GM21825 (cell line): ENCODE measurements at regions not wholly inside any gene's neighbourhood (a gene's known extent, or its start where the extent isn't known, plus 50 kb on each side); places are given as distances from the start of the nearest gene placed in this dataset.
"Not testable (repeated sequence)": the region's sequence is repeated elsewhere in the genome, so short reads cannot be mapped to it uniquely, and the experiment has no call there.

Source experiments
- ATAC-seq: cut with Tn5 transposase; IDR thresholded peaks from one replicate; pipeline ENCODE4 v1.9.1; 2021; ENCODE audit warnings: mild to moderate bottlenecking, moderate library complexity; ENCODE audit not compliant: unreplicated experiment

DNA sequence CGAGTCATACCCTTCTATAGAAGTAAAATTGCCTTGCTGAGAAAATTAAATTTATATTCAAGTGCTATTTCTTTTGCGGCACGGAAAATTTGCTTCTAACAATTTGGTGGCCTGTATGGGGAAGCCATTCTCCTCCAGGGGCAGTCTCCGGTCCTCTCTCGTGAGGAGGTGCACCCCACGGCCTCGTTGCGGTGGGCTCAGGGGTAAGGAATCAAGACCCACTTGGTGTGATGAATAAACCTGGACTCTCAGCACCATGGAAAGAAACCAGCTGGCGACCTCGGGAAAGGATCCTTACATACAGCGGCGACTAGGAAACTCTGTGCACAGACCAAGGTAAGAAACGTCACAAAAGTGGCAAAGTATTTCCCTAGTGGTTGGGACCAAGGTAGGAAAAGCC lies 252.9 kb downstream of the DPY19L2 start:
- ATAC-seq: no peak

DNA sequence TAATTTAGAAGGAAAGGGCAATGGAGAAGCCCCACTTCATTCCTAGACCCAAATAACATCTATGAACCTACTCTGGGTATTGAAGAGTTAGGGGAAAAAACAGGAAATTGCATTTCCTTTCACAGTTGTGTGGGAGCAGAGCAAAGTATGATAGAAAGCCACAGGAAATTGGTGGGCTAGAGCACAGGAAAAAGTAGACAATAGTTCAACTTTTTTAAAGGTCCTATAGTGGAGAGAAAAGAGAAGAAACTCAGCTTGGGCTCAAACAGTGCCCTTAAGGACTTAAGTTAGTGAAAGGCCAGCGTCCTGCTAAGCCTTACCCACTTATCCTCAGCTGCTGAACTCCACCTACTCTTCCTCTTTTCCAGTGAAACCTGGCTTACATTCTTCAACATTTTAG lies 258.1 kb downstream of the DPY19L2 start:
- no peak for ATAC-seq

DNA sequence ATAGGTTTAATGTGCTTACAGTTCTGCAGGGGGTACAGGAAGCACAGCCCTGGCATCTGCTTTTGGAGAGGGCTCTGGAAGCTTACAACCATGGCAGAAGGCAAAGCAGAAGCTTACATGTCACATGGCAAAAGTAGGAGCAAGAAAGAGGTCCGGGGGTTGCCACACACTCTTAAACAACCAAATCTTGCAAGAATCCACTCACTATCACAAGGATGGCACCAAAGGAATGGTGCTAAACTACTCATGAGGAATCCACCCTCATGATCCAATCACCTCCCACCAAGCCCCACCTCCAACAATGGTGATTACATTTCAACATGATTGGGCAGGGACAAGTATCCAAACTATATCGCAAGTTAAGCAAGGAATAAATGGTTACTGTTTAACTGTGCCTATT lies 255.8 kb upstream of the AVPR1A start:
- no peak for ATAC-seq

DNA sequence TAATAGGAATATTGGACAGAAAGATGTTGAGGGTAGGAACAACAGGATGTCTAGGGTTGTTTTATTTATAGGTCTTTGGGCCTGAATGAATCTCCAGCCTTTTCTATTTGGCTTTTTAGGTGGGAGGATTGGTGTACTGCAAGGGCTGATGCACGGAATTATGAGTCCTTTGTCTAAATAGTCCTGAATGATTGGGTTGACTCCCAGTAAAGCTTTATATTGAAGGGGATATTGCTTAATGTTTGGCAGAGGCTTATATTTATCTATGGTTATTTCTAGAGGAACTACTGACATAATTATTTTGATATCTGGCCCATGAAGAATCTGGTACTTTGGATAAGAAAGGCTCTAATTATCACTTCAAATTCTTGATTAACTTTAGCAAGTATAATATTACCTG lies 253.6 kb upstream of the AVPR1A start:
- ATAC-seq: no peak

DNA sequence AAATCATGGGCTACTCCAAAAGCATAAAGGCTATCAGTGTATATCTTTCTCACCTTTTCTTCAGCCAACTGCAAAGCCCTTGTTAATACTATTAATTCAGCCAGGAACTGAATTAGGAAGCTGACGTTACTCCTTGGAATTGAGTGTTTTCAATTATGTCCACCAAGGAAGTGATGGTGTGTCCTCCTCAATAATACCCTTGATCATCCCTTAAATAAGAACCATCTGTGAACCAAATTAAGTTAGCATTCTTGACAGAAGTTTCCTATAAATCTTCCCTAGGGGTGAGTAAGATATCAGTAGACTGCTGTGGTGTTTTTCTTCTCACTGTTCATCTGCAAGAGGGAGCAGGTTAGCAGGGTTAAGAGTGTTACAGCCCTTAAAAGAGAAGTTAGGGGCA lies 252.3 kb upstream of the AVPR1A start:
- no peak for ATAC-seq

DNA sequence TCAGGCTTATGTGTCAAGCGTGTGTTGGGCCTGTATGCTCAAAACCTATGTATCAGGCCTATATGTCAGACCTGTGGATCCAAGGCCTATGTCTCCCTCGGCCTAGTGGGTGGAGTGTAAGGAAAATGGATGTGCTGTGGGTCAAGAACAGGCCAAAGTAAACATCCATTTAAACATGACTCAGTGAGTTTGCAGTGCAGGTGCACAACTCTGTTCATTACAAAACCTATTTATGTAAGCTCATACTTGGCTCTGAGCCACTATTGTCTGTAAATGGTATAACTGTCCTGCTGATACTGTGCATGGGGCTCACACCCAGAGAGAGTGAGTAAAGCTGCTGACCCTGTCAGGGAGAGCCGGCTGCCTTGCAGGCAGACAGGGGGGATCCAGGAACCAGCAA lies 249.7 kb upstream of the AVPR1A start:
- no peak for ATAC-seq

DNA sequence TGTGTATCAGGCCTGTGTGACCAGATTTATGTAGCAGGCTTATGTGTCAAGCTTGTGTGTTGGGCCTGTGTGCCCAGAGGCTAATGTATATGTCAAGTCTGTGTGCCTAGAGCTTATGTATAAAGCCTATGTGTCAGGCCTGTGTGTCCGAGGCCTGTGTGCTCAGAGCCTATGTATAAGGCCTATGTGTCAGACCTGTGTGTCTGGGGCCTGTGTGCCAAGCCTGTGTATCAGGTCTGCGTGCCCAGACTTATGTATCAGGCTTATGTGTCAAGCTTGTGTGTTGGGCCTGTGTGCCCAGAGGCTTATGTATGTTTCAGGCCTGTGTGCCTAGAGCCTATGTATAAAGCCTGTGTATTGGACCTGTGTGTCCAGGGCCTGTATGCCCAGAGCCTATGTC lies 249.3 kb upstream of the AVPR1A start:
- no peak for ATAC-seq

DNA sequence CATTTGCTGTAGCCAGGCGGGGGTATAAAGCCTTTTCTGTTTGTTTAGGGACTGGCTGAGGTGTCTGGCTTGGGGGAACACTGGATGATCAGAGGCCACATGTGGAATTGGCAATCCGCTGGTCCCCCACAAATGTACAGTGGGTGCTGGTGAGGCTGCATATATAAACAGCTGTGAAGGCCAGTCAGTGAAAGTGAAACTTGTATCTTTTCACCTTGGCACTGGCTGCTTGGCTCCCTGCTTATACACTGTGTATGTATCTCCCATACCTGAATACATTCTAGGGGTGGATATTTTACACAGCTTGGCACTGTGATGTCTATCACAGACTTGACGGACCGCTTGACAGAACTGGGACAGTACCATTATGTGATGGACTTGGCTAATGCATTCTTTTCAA lies 246.8 kb upstream of the AVPR1A start:
- no peak for ATAC-seq

DNA sequence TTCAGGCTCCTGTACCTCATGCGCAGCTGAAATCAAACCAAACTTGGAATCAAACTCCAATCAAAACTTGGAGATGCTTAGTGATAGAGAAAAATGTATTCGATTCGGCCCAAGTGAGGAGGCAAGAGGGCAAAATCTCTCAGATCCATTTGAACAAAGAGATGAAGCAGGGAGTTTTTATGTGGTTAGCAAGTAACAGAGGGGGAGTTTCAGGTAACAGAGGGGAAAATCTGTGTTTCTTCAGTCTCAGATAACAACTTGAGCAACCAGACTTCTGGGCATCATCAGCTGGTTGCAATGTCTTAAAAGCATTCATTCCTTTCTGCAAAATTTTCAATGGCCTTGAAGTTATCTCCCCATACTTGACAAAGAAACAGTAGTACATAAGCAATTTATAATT lies 245.1 kb upstream of the AVPR1A start:
- no peak for ATAC-seq

DNA sequence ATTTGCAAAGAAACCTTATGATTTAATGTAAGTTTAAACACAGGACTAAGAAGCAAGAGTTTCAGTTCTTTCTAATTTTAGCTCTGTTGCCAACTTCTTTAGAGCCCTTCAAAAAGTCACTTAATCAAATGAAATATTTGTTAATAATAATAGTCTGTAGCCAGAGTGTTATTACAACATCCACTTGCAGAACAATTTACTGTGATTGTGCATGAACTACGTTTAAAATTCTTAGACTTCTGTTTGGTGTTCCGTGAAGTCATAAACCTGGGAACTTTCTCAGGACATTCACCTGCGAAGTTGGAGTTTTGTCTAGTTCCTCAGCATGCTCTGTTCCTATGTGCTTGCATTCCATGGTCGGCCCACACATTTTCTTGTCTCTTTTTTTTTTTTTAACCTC lies 244.0 kb upstream of the AVPR1A start:
- ATAC-seq: no peak

DNA sequence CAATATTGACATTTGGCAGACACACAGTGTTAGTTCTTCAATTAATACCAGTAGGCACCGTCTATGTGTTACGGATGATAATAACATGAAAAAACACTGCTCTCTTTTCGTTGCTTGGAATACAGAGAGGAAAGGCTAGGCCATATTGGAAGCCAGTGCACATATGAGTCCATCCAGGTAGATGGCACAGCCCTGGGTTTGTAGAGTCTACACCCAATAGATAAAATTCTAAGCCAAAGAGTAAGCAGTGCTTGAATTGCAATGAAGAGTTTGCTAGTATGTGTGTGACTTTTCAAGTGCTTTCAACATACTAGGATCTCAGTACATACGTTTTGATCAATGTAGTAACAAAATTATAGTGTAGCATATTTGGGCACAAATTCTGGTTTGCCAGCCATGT lies 243.3 kb upstream of the AVPR1A start:
- no peak for ATAC-seq

DNA sequence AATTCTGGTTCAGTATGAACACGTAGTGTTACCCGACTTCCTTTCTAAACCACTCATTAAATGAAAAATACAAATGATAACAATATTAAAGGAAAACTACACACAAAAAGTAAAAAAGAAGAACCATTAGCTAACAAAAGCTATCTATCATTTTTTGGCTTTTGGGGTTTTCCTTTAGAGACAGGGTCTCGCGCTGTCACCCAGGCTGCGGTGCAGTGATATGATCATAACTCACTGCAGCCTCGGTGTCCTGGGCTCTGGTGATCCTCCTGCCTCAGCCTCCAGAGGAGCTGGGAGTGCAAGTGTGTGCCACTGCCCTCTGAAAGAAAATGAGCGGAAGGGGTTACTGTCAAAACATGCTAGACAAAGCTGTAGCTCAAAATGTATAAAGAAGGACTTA lies 238.2 kb upstream of the AVPR1A start:
- no peak for ATAC-seq

DNA sequence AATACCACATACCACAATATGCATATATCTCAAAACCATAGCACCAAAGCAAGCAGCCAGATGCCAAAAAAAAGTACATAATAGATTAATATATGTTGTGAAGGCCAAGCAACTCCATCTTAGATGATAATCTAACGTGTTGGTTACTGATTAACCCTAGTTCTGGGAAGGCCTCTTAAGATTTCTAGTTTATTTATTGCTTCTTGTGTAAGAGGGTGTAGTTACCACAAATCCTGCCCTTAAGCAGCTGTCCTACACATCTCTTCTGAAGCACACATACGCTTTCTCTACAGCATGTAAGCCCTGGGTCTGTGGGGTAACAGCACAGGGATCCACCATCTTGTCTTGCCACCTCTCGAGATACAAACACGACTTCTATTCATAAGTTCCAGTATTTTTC lies 236.8 kb upstream of the AVPR1A start:
- ATAC-seq: no peak

DNA sequence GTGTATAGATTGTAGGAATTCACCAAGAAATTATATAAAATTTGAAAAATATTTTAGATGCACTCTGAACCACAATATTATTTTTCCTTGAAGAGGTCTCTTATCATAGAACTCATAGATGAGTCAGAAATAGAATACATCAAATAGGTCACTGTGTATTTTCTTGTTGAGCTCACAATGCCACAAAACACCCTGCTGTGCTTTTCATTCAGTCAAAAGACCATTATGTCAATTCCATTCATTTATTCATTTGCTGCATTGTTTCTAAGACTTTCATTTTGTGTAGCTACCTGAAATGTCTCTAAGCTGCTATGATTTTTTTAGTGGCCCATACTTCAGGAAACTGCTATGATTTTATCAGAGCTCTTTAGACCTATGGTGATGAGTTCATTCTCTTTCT lies 231.9 kb upstream of the AVPR1A start:
- ATAC-seq: no peak

DNA sequence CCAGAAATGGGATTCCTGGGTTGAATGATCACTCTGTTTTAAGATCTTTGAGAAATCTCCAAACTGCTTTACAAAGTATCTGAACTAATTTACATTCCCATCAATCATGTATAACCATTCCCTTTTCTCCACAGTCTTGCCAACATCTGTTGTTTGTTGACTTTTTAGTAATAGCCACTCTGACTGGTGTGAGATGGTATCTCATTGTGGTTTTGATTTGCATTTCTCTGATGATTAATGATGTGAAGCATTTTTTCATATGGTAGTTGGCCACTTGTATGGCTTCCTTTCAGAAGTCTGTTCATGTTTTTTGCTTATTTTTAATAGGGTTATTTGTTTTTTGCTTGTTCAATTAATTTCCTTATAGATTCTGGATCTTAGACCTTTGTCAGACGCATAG lies 211.8 kb upstream of the AVPR1A start:
- no peak for ATAC-seq

DNA sequence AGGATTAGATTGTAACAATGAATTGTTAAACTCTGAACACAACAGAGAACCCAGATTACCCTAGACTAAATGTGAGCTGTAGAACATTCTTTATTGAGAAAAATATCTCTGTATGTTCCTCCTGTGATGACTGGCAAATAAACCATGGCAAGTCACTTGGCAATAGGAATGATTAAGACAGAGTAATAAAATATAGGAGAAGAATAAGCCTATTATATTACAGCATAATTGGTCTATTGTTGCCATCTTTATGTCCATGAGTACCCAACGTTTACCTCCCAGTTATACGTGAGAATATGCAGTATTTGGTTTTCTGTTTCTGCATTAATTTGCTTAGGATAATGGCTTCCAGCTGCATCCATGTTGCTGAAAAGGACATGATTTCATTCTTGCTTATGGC lies 211.2 kb upstream of the AVPR1A start:
- no peak for ATAC-seq

DNA sequence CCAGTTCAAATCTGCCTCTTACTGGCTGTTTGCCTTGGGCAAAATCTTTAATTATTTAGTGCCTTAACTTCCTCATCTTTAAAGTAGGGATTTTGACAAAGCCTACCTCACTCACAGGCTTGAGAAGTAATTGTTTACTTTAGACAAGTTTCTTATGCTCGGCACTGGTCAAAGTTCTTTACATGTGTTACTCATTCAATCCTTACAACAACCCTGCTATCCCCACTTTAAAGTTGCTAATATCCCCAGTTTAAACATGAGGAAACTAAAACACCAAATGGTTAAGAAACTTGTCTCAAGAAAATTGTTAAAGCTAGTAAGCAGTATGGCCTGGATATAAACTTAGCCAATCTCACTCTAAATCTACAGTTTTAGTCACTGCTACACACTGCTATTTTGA lies 204.0 kb upstream of the AVPR1A start:
- no peak for ATAC-seq

DNA sequence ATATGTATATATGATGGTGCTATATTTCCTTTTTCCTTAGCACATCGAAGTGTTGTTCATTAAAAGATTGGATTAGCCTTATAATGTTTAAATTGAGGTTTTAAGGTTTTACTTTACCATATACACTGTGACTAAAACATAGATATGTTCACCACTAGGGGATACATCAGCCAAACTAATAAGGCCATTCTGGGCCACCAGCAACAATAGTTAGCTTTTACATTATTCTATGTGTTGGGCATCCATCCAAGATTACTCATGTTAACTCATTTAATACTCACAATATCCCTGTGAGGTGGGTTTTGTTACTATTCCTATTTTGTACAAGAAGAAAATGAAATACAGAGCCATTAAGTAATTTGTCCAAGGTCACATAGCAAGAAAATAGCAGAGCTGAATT lies 202.6 kb upstream of the AVPR1A start:
- no peak for ATAC-seq

DNA sequence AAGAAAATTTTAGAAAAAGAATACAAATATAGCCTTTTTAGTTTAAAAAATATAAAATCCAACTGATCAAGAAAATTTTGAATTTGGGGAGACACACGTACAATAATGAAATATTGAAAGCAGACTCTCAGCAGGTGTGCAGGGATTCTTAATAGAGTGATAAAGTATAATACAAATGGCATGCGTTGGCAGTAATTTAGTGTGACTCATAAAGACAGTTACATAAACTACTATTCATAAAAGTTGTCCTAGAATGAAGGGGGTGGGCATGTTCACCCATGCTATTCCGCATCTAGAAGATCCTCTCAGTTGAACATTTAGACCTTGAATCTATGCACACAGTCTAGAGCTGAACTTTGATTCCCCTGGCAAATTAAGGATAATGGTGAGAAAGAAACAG lies 200.4 kb upstream of the AVPR1A start:
- no peak for ATAC-seq

DNA sequence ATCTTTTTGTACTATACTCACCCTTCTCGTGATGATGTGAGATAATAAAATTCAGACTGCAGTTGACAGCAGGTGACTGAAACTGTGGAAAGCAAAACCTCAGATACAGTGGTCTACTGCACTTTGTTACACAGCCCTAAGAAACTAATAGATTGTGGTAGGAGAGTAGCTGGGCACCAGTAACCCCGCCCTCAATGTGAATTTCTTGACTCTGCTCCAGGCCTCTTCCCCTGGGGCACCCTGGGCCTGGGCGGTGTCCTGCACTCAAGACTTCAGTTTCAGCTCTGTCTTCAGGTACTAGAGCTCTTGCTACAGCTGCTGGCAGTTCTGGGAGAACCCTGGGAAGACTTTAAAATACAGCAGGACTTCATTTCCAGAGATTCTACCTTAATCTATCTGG lies 197.6 kb upstream of the AVPR1A start:
- ATAC-seq: no peak

DNA sequence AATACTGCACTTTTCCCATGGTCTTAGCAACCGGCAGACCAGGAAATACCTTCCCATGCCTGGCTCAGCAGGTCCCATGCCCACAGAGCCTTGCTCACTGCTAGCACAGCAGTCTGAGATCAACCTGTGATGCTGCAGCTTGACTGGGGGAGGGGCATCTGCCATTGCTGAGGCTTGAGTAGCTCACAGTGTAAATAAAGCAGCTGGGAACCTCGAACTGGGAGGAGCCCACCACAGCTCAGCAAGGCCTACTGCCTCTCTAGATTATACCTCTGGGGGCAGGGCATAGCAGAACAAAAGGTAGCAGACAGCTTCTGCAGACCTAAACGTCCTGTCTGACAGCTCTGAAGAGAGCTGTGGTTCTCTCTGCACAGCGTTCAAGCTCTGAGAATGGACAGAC lies 186.2 kb upstream of the AVPR1A start:
- not testable (repeated sequence) for ATAC-seq

DNA sequence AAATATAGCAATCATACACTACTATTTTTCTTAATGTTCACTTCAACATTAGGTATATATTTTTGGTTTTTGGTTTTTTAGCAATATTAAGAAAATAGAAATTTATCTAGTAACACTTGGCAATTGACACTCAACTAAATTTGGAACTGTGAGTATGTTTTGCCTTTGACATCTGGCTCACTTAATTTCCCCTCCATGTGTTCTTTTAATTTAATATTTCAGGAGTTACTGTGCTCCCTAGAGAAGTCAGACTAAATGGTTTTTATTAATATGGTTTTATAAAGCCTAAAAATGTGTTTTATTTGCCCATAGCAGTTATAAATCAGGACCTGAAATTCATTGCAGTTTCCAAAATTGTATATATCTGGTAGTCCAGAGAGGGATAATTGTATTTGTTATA lies 175.3 kb upstream of the AVPR1A start:
- ATAC-seq: no peak

DNA sequence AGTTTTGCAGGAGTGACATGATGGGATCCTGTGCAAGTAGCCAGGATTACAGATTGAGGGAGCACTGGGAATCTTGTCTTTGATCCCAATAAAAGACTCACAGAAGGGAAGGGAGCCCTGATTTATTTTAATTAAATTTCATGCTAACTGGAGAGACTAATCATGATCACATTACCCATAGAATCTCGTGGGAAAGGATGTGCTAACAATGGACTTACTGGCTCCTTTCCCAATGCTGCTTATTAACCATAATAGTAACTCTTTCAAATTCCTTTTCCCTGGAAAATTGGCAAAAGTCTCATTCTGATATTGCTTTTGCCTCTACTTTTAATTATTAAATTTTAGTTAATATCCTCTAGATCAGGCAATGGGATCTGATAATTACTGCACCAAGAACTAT lies 174.8 kb upstream of the AVPR1A start:
- ATAC-seq: no peak

DNA sequence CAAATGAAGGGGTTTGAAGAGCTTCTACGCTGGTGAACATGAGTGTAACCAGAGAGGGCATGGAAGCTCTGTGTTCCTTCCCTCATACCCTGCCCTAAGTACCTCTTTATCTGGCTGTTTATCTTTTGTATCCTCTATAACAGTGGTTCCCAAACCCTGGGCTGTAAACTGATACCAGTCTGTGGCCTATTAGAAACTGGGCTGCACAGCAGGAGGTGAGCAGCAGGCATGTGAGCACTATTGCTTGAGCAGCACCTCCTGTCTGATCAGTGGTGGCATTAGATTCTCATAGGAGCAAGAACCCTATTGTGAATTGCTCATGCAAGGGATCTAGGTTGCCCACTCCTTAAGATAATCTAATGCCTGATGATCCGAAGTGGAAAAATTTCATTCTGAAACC lies 172.9 kb upstream of the AVPR1A start:
- no peak for ATAC-seq
